Tibial nerve (tissue), 4 donors: ENCODE measurements at regions not wholly inside any gene's neighbourhood (a gene's known extent, or its start where the extent isn't known, plus 50 kb on each side); places are given as distances from the start of the nearest gene placed in this dataset.

Source experiments
- DNase-seq, 2 donors: peaks; one replicate each; pipeline ENCODE4 v3.0.0-alpha.2; 2019; ENCODE audit warnings: low spot score in 2 of 2
- H3K27ac ChIP-seq, 4 donors: fragments of 200-600 bp; sonication (generic) in 3 of 4; one replicate each; pipeline ENCODE4 v1.5.1; 2017 to 2019; ENCODE audit warnings: mild to moderate bottlenecking in 1 of 4
- H3K27me3 ChIP-seq, 2 donors: fragments of 200-600 bp; sonication (generic) in 1 of 2; one replicate each; pipeline versions ENCODE4 v1.5.1 to v1.6.0; 2017 to 2019
- H3K36me3 ChIP-seq, 3 donors: fragments of 200-600 bp; sonication (generic); one replicate each; pipeline ENCODE4 v1.5.1; 2018 to 2019
- H3K4me1 ChIP-seq, 4 donors: fragments of 200-600 bp; sonication (generic) in 3 of 4; one replicate each; pipeline ENCODE4 v1.5.1; 2017 to 2019
- H3K4me3 ChIP-seq, 4 donors: fragments of 200-600 bp; sonication (generic) in 3 of 4; one replicate each; pipeline ENCODE4 v1.5.1; 2017 to 2019; ENCODE audit warnings: mild to moderate bottlenecking in 1 of 4, moderate library complexity in 1 of 4
- H3K9me3 ChIP-seq, 4 donors: fragments of 200-600 bp; sonication (generic) in 3 of 4; one replicate each; pipeline ENCODE4 v1.5.1; 2017 to 2019
- CTCF ChIP-seq, 5 experiments: fragments of 200-600 bp in 3 of 5; fragments of 450-650 bp in 2 of 5; sonication (generic) in 3 of 5; IDR thresholded peaks; one replicate each; pipeline ENCODE4 v1.5.1; 2016 to 2019; ENCODE audit warnings: antibody characterized with exemption in 5 of 5, mild to moderate bottlenecking in 3 of 5, moderate library complexity in 2 of 5
- EP300 ChIP-seq, 2 donors: sonication (generic); formaldehyde crosslinking; IDR thresholded peaks; one replicate each; pipeline ENCODE4 v1.6.1; 2017; ENCODE audit warnings: antibody characterized with exemption in 2 of 2, mild to moderate bottlenecking in 1 of 2
- POLR2A ChIP-seq, 2 donors: fragments of 450-650 bp; IDR thresholded peaks; one replicate each; pipeline ENCODE4 v1.6.1; 2017; ENCODE audit warnings: antibody characterized with exemption in 2 of 2, mild to moderate bottlenecking in 2 of 2, moderate library complexity in 2 of 2
- WGBS, 2 donors: methylation state at CpG; one replicate each; pipeline ENCODE4 v1.1.5; 2018; 5-methylcytosine and 5-hydroxymethylcytosine counted together

- Histone ChIP-seq H3K9me3 (no peaks in the 10 kb centered on the region), H3K4me3 (no peak overlapping the region), H3K36me3 (no peaks in the 10 kb centered on the region), H3K27ac (no peak overlapping the region), H3K4me1 (no peaks in the 10 kb centered on the region), H3K27me3 (no peaks in the 10 kb centered on the region)
- WGBS, 2 donors, result 84 to 94% methylated on average over 3 of the region's 3 CpGs
- DNase-seq, result no peak
- no peak for TF ChIP-seq POLR2A (IDR thresholded peaks at IDR 0.05)
Measured at GRCh38 chr15:87197981-87198380, 1058.6 kb downstream of the NTRK3 start.

DNA sequence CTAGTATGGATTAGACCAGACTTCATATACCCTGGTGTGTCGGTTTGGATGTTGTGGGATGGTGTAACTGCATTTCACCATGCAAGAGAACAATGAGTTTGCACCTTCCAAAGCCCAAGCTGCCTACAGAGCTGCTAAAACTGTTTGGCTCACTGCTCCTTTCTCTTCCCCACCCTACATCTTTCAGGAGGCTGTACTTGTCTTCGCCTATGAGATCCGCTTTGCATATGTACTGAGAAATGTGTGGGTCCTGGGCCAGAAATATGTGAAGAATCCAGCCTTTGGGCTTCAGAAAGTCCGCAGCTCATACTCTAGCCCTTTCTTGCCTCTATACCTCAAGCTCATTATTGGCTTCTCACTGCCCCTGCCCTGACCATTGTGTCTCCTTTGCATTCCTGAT, 1060.0 kb downstream of the NTRK3 start:
- TF ChIP-seq EP300 (IDR thresholded peaks at IDR 0.05) (no peak), POLR2A (IDR thresholded peaks at IDR 0.05) (no peak), CTCF (IDR thresholded peaks at IDR 0.05) (no peak)
- H3K27ac ChIP-seq, result no peak overlapping the region
- H3K9me3 ChIP-seq, result no peaks in the 10 kb centered on the region
- no peak for DNase-seq
- H3K4me3 ChIP-seq, result no peak overlapping the region
- no peaks in the 10 kb centered on the region for H3K4me1 ChIP-seq
- H3K36me3 ChIP-seq, result no peaks in the 10 kb centered on the region
- no peaks in the 10 kb centered on the region for H3K27me3 ChIP-seq
- WGBS, 2 donors, result 84 to 88% methylated on average over 4 of the region's 4 CpGs

DNA sequence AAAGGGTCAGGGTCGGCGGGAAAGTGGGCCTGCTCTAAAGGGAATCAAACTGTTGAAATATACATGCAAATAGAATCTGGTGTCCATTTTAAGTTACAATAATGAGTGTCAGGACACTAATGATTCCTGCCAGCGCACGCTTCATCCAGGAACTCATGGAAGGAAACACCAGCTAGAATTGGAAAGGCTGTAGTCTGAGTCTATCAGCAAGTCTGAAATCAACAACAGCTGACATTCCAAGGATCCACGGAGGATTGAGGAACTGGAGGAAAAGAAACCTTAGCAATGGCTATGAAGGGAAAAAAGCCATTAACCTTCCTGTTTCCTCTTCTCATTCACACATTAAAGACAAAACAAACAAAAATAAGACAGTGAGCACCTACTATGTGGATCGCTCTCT, 1063.1 kb downstream of the NTRK3 start:
- 73 to 74% methylated on average over 6 of the region's 6 CpGs for WGBS, 2 donors
- H3K36me3 ChIP-seq, result no peaks in the 10 kb centered on the region

DNA sequence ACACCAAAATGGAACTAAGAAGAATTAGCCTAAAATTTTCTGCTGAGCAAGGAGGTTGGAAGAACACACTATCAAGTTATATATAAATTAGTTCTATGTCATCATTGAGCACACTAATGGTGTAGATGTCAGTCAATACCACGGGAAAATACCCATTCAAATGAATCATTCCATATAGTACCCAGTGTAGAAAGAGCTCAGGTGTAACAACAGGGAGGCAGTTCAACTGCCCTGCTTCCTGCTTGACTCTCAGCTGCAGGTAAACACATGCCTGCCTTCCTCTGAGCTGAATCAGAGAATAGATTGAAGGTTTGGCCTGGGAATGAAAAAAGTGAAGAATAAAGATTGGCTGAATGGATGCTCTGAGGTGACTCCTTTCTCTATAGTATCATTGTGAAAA, 1088.0 kb downstream of the AGBL1 start:
- Histone ChIP-seq H3K4me1 (no peaks in the 10 kb centered on the region), H3K9me3 (no peaks in the 10 kb centered on the region), H3K27ac (no peak overlapping the region), H3K27me3 (no peaks in the 10 kb centered on the region), H3K4me3 (no peak overlapping the region), H3K36me3 (no peaks in the 10 kb centered on the region)
- WGBS, 2 donors, result 69 to 77% methylated on average over 1 of the region's 1 CpG
- no peak for TF ChIP-seq EP300 (IDR thresholded peaks at IDR 0.05)
- no peak for TF ChIP-seq CTCF (IDR thresholded peaks at IDR 0.05)
- TF ChIP-seq POLR2A (IDR thresholded peaks at IDR 0.05), result no peak
- no peak for DNase-seq

More for the DNA sequence above, 1063.1 kb downstream of the NTRK3 start:
- no peak for DNase-seq
- Histone ChIP-seq H3K27ac (no peak overlapping the region), H3K4me1 (no peaks in the 10 kb centered on the region), H3K4me3 (no peak overlapping the region), H3K9me3 (no peaks in the 10 kb centered on the region), H3K27me3 (no peaks in the 10 kb centered on the region)
- TF ChIP-seq CTCF (IDR thresholded peaks at IDR 0.05) (no peak), EP300 (IDR thresholded peaks at IDR 0.05) (no peak), POLR2A (IDR thresholded peaks at IDR 0.05) (no peak)

- Histone ChIP-seq H3K4me3 (no peak overlapping the region), H3K9me3 (no peaks in the 10 kb centered on the region), H3K4me1 (no peaks in the 10 kb centered on the region), H3K27me3 (no peaks in the 10 kb centered on the region), H3K27ac (no peak overlapping the region), H3K36me3 (no peaks in the 10 kb centered on the region)
- DNase-seq, result no peak
- TF ChIP-seq CTCF (IDR thresholded peaks at IDR 0.05), result no peak
- no peak for TF ChIP-seq EP300 (IDR thresholded peaks at IDR 0.05)
- no peak for TF ChIP-seq POLR2A (IDR thresholded peaks at IDR 0.05)
Measured at GRCh38 chr15:87167055-87167454, 1087.4 kb downstream of the AGBL1 start.

- H3K27me3 ChIP-seq, result no peaks in the 10 kb centered on the region
Measured at GRCh38 chr15:87155771-87156170, 1076.1 kb downstream of the AGBL1 start.

More at GRCh38 chr15:87155771-87156170, 1076.1 kb downstream of the AGBL1 start:
- Histone ChIP-seq H3K4me1 (no peaks in the 10 kb centered on the region), H3K9me3 (no peaks in the 10 kb centered on the region), H3K4me3 (no peak overlapping the region), H3K27ac (no peak overlapping the region), H3K36me3 (no peaks in the 10 kb centered on the region)
- 76 to 88% methylated on average over 4 of the region's 4 CpGs for WGBS, 2 donors
- DNase-seq, result no peak
- TF ChIP-seq EP300 (IDR thresholded peaks at IDR 0.05) (no peak), POLR2A (IDR thresholded peaks at IDR 0.05) (no peak), CTCF (IDR thresholded peaks at IDR 0.05) (no peak)
